NOMO-1 (cell line): ENCODE measurements at regions not wholly inside any gene's neighbourhood (a gene's known extent, or its start where the extent isn't known, plus 50 kb on each side); places are given as distances from the start of the nearest gene placed in this dataset.

Experiments
- DNase-seq, 2 experiments: peaks; one replicate each; lab custom pipeline; 2025; ENCODE audit not compliant: unreplicated experiment in 2 of 2; lab: John Stamatoyannopoulos, UW

- no peak for DNase-seq
These were observed 277.0 kb upstream of the LRRC3B start for GRCh38 chr3:26345613-26346012.

GRCh38 chr3:26346497-26346896 is 276.1 kb upstream of the LRRC3B start:
- DNase-seq = no peak

GRCh38 chr3:26347150-26347549 is 275.4 kb upstream of the LRRC3B start:
- no peak for DNase-seq

- no peak for DNase-seq
These were observed 271.7 kb upstream of the LRRC3B start for GRCh38 chr3:26350853-26351252.

- DNase-seq = no peak
These were observed 269.5 kb upstream of the LRRC3B start for GRCh38 chr3:26353097-26353496.

GRCh38 chr3:26358405-26358804 is 264.2 kb upstream of the LRRC3B start:
- DNase-seq = no peak

- no peak for DNase-seq
These were observed 256.9 kb upstream of the LRRC3B start for GRCh38 chr3:26365706-26366105.

- no peak for DNase-seq
These were observed 254.3 kb upstream of the LRRC3B start for GRCh38 chr3:26368312-26368711.

GRCh38 chr3:26369133-26369532 is 253.4 kb upstream of the LRRC3B start:
- no peak for DNase-seq

- DNase-seq = no peak
These were observed 246.6 kb upstream of the LRRC3B start for GRCh38 chr3:26375843-26376530.

GRCh38 chr3:26381411-26381810 is 241.2 kb upstream of the LRRC3B start:
- no peak for DNase-seq

- no peak for DNase-seq
These were observed 215.9 kb upstream of the LRRC3B start for GRCh38 chr3:26406636-26407035.

GRCh38 chr3:26418553-26418952 is 204.0 kb upstream of the LRRC3B start:
- DNase-seq = no peak

GRCh38 chr3:26422415-26422814 is 200.2 kb upstream of the LRRC3B start:
- DNase-seq = no peak

- DNase-seq = no peak
These were observed 197.5 kb upstream of the LRRC3B start for GRCh38 chr3:26425076-26425475.

- no peak for DNase-seq
These were observed 193.6 kb upstream of the LRRC3B start for GRCh38 chr3:26428992-26429391.

- DNase-seq = no peak
These were observed 184.9 kb upstream of the LRRC3B start for GRCh38 chr3:26437678-26438077.

GRCh38 chr3:26438325-26438940 is 184.1 kb upstream of the LRRC3B start:
- DNase-seq = peak in 1 of 2 experiments; percentile 30

GRCh38 chr3:26438981-26439884 is 183.3 kb upstream of the LRRC3B start:
- no peak for DNase-seq

GRCh38 chr3:26449996-26450395 is 172.6 kb upstream of the LRRC3B start:
- peak in 1 of 2 experiments; percentile 48 for DNase-seq

- no peak for DNase-seq
These were observed 170.2 kb upstream of the LRRC3B start for GRCh38 chr3:26452363-26452762.

- no peak for DNase-seq
These were observed 161.6 kb upstream of the LRRC3B start for GRCh38 chr3:26460985-26461384.
